VCaP (cell line): ENCODE measurements at regions not wholly inside any gene's neighbourhood (a gene's known extent, or its start where the extent isn't known, plus 50 kb on each side); places are given as distances from the start of the nearest gene placed in this dataset.

ENCODE experiments used
- H3K27ac ChIP-seq: fragments of 450-650 bp; 2 replicates; pipeline ENCODE4 v1.5.1; 2017
- CTCF ChIP-seq: fragments of 450-650 bp; conservative IDR thresholded peaks from 2 replicates; pipeline ENCODE4 v1.5.1; 2017; ENCODE audit warnings: mild to moderate bottlenecking, moderate library complexity

- TF ChIP-seq CTCF, result no peak
- no peak overlapping the region for H3K27ac ChIP-seq
Measured at GRCh38 chr10:31590023-31590800, 271.2 kb downstream of the ZEB1 start.

DNA sequence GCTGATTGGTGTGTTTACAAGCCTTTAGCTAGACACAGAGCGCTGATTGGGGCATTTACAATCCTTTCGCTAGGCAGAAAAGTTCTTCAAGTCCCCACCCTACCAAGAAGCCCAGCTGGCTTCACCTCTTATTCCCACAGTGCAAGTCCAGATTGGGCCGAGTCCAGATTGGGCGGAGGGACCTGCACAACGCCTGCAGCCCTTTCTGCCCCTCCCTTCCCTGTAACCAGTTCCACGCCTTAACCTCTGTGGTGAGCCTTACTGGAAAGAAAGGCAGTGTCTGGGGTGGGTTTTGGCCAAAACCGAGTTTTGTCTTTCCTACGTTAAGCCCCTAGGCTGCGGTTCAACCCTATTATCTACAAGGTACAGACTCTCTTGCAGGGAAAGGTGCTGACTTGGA, 268.7 kb downstream of the ZEB1 start:
- TF ChIP-seq CTCF, result no peak
- H3K27ac ChIP-seq, result no peak overlapping the region

DNA sequence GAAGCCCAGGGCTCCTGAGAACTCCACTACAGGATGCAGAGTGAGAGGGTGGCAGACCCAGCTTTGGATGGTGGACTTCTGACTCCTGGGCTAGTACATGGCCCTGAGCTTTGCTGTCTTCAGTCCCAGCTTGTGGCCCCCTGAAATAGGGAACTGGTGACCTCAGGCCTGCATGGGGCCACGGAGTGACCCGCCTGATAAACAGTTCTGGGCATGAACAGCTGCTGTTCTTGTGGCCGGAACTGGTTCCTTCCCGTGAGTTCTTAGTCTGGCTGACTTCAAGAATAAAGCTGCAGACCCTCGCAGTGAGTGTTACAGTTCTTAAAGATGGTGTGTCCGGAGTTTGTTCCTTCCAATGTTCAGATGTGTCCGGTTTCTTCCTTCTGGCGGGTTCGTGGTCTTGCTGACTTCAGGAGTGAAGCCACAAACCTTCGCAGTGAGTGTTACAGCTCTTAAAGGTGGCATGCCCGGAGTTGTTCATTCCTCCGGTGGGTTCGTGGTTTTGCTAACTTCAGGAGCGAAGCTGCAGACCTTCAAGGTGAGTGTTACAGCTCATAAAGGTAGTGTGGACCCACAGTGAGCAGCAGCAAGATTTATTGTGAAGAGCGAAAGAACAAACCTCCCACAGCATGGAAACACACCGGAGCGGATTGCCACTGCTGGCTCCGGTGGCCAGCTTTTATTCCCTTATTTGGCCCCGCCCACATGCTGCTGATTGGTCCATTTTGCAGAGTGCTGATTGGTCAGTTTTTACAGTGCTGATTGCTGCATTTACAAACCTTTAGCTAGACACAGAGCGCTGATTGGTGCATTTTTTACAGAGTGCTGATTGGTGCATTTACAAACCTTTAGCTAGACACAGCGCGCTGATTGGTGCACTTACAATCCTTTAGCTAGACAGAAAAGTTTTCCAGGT, 268.0 kb downstream of the ZEB1 start:
- TF ChIP-seq CTCF, result no peak
- no peak overlapping the region for H3K27ac ChIP-seq

GRCh38 chr10:31584876-31585275, 265.9 kb downstream of the ZEB1 start:
- no peak overlapping the region for H3K27ac ChIP-seq
- no peak for TF ChIP-seq CTCF

DNA sequence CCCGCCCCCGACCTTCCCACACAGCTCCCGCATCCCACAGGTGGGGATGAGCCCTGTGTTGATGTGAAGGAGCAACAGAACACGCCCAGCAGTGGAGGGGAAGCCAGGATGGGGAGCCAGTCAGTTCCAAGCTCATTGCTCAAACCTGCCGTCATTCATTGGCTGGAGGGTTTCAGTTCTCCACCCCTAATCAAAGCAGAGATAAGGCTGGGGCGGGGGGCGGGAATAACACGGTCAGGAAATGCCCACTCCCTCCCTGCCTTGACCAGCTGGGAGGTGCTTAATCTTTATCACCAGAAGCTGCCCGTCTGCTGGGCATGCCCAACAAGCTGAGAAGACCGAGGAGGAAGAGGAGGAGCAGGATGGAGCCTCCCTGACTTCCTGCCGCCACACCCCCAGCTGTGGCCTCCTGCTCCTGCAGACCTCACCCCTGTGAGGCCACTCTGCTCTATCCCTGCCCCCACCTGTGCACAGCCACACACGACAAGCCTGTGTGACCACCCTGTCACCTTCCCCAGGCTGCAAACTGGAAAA, 265.1 kb downstream of the ZEB1 start:
- no peak overlapping the region for H3K27ac ChIP-seq

GRCh38 chr10:31583293-31583692, 264.3 kb downstream of the ZEB1 start:
- TF ChIP-seq CTCF, result no peak
- H3K27ac ChIP-seq, result no peak overlapping the region

More for the DNA sequence above, 265.1 kb downstream of the ZEB1 start:
- no peak for TF ChIP-seq CTCF
